HG03565 (cell line): ENCODE measurements at regions not wholly inside any gene's neighbourhood (a gene's known extent, or its start where the extent isn't known, plus 50 kb on each side); places are given as distances from the start of the nearest gene placed in this dataset.

Experiments
- ATAC-seq: cut with Tn5 transposase; IDR thresholded peaks from one replicate; pipeline ENCODE4 v1.9.1; 2021; ENCODE audit warnings: mild to moderate bottlenecking, moderate library complexity; ENCODE audit not compliant: unreplicated experiment

DNA sequence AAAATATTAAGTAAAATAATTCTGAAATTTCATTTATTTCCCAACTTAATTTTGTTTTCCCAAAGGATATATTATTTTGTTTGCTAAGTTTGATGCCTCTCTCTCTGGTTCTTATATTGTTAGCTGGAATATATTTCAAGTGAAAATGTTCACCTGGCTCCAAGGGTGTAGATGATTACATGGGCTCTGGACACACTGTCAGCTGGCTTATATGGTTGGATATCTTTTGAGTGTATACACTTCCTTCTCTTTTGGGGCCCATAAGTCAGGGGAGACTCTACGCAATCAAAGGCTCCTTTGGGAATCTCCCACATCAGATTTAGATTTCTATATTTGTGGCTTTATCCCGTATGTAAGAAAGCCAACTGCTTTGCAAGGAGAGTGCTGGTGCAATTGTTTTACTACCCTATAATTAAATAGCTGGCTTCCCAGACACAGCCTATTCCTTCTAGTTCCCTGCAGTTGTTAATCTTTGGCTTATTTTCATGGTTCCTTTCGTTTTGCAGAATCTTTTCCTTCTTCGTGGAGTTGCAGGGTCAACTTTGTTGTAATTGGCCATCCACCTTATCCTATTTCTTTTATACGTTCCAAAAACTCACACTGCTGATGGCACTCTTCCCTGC, 225.7 kb downstream of the DPH6 start:
- ATAC-seq = no peak

DNA sequence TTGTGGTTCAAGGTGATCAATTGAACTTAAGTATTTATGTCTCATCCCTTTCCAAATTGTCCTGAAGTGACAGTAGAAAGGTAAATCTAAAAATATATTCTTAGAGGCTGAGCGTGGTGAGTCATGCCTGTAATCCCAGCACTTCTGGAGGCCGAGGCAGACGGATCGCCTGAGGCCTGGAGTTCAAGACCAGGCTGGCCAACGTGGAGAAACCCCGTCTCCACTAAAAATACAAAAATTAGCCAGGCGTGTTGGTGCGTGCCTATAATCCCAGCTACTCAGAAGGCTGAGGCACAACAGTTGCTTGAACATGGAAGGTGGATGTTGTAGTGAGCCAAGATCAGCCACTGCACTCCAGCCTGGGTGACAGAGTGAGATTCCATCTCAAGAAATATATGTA, 226.6 kb downstream of the DPH6 start:
- ATAC-seq = no peak

DNA sequence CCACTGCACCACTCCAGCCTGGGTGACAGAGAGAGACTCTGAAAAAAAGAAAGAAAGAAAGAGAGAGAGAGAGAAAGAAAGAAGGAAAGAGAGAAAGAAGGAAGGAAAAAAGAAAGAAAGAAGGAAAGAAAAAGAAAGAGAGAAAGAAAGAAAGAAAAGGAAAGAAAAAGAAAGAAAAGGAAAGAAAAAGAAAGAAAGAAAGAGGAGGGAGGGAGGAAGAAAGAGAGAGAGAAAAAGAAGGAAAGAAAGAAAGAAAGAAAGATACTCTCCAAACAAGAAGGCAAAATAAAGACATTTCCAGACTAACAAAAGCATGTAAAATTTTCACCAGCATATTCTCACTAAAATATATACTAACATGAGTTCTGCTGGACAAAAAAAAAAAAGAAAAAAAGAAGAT, 228.7 kb downstream of the DPH6 start:
- no peak for ATAC-seq

DNA sequence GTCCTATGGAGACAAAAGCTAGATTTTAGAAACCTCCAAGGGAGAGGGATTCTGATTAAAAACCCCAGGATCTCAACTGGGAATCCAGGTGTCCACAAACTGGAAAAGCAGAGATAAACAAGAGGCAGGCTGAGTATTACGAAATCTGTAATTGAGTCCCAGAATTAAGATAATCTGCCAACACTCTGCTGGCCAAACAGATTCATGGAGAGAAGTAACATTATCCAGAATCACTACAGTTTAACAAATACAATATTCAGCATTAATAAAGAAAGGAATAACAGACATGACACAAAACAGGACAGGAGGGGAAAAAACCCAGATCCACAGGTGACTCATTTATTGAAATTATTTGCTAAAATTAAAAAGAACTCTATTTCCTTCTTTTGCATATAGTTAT, 227.2 kb upstream of the NANOGP8 start:
- no peak for ATAC-seq

DNA sequence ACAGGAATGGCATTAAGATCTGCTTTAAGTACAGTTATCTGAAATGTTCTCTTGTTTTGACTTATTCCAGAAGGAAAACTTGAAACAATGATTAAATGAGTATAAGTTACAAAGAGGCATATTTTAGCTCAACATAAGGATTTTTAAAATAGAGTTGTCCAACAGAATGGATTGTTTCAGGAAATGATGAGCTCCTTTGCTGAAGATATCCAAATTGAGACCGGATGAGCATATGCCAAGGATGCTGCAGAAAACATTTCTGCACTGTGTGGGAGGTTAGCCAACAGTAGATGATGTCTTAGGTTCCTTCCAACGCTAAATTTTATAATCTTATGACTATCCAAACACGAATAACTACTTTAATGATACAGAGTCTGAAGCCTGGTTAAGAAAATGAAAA, 226.5 kb upstream of the NANOGP8 start:
- ATAC-seq = no peak

DNA sequence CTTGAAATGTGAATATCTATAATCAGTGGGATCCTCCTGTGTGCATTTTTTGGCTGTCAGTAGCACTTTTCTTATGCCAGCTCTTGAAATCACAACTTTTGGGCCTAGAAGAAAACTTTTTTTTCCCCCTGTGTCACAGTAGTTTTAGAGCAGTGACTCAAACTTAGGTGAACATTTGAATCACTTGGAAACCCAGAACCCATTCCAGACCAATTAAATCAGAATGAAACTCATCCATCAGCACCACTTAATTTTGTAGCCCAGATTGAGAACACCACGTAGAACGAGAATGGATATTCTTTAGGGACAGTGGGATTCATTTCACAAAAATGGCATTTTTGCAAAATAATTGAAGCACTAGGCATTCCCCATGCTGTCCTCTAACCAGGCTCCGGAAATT, 224.8 kb upstream of the NANOGP8 start:
- no peak for ATAC-seq

DNA sequence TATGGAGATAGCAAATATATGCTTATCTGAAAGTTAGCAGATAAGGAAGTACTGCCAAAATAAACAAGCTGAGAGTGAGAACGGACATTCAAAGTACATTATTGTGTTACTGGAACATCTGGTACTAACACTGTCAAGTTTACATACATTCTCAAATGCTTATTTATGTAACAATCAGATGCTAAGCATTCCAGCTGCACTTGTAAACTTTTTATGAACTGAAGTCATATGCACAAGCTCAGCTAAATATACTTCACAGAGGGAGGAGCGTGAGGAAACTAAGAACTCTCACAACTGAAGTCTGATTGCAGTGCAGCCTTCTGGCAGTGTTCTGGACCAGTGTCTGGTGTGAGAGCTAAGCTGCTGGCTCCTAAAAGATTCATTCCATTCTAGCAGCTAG, 223.7 kb upstream of the NANOGP8 start:
- no peak for ATAC-seq

DNA sequence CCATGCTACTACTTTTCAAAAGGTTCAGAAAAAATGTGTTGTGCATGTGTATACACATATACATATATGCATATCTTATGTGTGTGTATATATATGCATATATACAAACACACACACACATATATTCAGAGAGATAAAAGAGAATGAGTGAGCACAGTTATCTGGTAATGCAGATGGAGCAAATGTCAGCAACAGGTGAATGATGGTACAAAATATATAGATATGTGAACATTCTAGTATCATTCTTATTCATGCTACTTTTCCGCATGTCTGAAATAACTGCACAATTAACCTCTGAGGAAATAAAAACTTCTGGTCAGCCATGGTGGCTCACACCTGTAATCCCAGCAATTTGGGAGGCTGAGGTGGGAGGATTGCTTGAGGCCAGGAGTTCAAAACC, 222.6 kb upstream of the NANOGP8 start:
- ATAC-seq = no peak

DNA sequence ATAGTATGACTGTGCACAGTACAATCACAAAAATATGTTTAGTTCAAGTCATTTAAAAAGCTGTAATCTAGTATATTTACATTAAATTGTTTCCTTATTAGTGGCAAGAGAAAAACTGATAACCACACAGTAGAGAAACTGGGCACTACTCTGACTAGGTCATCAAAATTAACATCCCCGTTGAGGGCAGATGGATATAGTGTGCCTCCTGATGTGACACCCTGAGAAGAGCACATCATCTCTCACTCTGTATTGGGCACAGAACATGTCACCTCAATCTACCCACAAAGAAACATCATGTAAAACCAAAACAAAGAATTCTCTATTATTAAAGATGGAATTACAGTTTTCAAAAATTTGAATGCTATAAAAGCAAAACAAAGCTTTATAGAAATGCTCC, 221.9 kb upstream of the NANOGP8 start:
- ATAC-seq = no peak

DNA sequence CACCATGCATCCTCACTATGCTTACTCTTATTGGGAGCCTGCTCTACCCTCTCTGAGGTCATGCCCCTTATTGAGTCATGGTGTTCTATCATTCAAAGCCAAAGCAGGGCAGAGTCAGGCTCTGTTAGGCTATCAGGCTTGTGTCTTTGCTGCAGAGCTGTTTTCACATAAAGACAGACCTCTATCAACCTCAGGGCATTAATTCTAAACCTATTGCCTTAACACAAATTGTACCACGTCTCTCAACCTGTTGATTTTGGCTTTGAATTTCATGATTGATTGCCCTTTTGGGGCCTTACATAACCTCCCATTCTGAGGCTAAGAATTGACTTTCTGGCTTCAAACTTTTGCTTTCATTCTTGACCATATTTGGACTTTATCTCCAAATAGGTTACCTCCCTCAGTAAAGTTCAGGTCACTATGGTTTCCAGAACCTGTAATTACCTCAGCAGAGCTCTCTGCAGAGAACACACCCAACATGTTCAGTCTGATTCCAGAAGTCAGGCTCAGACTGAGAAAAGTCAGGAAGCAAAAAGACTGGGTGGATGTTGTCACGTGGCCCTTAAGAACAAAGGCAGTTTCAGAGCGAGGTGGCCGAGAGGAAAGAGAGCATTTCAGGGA, 221.4 kb upstream of the NANOGP8 start:
- ATAC-seq = no peak

DNA sequence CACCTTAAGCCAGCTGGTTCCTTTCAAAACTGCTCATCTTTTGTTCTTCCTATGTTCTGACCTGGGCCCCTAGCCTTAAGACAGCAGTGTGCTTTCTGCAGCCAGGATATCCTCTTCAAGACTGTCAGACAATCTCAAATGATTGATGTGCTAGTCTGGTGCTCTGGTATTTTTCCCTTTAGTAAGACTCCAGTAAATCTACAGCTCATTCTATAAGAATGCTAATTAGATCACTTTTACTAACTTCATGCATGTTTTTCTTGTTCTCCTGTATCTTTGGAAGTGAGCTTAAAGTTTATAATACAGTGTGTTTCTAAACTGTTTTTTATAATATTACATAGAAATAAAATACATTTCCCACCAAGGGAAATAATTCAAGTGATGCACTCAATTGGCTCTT, 220.9 kb upstream of the NANOGP8 start:
- ATAC-seq = no peak

DNA sequence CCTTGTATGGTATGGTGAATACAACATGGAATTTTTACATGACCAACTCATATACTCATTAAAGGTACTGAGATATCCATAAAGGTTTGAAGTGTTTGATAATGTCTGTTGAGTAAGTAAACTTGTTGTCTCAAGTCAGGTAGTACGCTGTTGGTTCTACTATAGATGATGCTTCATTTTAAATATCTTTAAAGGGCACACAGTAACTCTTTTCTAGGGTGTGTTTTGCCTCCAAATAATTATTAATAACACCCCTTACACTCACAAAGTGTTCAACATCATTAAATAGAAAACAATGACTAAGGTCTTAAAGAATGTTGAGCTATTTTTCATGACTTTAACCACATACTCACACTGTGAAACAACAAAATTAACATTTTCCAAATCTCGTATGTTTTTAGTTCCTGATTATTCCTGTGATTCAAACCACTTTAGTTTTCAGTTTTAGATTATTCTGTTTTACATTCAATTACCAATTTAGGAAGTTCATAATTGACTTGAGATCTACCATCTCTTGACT, 220.0 kb upstream of the NANOGP8 start:
- ATAC-seq = no peak

DNA sequence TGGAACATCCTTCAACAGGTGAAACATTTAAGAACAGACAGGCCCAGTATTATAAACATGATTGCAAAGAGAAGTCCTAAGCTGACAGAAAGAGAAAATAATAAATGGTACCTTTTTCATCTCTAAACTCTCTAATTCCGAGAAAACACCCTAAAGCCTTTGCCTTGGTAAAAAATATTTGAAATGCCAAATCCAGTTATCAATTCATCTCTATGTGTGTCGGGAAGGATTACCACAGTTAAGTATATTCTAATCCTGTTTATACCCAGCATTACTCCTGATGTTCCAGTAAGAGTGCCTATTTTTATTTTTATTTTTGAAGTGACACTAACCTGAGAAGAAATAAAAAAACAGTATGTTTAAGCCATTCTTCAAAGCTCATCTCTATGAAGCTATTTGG, 219.3 kb upstream of the NANOGP8 start:
- no peak for ATAC-seq

DNA sequence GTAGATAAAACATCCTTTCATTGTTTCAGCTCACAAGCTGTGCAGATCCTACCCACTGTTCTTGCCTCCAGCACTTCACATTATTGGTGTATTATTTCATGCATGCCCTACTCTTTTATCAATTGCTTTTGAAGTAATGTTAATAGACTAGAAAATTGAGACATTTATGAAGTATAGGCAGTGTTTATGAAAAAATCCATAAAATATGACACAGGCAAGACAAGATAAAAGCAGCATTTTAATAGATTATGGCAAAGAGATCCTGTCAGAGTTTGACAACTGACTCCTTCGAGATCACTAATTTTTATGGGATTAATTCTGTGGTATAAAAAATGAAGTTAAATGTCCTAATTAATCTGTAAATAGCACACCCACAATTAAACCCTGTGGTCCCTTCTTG, 217.2 kb upstream of the NANOGP8 start:
- no peak for ATAC-seq

DNA sequence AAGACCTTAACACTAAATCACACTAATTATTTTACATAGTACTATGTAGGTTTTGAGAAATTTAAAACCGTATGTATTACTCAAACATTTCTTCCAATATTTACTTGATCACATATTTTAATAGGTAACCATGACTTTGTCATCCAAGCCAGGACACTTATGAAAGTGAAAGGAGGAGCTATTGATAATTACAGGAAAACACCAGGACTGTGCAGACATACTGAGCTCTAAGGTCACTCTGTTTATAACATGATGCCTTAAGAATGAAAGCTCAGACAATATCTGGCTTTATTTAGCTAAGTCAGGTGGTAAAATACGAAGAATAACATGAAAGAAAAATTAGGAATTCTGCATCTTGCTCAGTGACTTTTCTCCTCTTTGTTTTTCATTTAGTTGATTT, 216.0 kb upstream of the NANOGP8 start:
- no peak for ATAC-seq

DNA sequence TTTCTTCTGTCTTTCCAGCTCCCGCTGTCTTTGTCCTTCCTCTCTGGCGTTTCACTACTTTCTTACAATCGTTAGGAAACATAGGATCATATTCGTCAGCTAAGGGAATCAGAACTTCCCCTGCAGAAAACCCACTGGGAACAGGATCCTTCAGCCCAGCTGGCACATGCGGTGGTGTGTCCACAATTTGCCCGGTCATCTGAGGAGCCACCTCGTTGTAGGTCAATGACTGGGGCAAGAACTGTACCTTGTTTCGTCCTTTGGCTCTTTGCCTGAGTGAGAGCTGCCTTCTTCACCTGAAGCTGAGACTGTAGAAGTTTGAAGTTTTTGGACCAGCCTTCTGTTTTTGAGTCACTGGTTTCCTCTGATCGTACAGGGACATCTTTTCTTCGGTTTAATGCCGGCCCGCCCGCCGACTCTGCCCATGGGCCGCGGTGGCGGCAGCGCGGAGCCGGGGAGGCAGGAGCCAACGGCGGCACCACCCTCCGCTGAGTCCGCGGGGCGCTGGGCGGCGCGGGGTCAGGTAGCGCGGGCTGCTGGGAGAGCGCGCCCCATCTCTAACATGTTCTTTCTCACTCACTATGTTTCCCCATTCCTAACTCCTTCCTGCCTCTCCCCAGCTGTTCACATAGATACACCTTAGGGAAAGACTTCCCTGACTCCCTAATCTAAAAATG, 214.1 kb upstream of the NANOGP8 start:
- ATAC-seq = no peak

DNA sequence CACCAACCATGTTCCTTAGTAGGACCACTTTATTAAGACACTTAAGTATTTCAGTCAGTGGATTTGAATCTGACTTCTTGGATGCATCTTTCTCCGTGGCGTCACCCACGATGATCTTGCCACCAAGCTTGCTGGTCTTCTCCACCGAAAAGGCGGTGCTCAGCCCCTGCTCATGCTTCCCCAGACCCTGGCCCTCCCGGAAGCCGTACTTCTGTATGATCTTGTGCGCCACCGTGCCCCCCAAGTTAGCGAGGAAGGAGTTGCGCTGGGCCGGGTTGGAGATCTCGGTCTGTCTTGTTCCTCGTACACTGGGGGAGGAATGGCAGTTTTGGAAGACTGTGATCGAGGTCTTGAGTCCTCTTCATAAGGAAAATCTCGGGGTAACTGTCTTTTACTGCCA, 213.4 kb upstream of the NANOGP8 start:
- ATAC-seq = no peak

DNA sequence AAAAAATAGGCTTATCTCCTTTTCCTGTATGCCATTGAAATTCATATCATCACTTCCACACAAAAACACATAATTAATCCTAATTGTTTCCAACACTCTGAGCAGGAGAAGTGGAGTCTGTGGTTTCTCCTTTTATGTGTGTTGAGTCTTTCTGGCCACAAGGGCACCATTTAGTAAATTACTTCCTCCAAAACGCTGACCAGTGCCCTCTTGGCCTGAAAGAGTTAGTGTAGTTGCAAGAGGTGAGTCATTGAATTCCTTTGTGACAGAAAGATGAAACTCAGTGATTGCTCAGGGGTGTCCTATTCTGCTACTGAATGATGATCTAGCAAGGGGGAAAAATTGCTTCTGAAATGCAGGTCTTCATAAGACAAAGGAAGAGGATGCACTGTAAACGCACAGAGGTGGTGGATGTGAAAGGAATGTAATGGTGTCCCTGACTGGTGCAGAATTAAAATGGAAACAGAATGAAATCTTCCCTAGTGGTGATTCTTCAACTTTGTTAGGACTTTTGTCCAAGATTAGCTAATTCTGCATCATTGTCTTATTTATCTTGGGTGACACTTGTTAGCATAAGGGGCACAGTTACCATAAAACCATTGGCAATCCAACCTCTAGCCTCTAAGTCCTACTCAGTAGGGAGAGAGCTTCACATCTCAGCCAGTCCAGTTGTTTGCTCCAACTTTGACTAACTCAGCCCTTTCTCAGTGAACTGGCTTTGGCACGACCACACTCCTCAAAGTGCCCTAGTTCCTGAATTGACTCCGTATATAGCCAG, 208.4 kb upstream of the NANOGP8 start:
- ATAC-seq = no peak

DNA sequence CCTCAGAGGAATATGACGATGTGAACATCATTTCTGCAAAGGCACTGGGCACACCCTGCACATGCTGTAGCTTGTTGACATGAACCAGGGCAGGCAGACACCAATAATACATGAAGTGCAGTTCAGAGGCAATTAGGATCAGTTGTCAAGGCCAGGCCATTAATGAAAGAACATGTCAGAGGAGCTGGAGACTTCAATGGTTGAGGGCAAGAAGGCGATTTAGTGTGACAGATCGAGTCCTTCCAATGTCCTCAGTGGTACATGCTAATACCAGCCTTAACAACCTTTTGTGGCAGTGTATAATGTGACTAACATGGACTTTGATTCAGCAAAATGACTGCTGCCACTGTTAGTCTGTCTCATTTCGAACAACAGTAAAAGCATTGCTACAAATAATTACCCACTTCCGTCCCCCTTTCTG, 205.2 kb upstream of the NANOGP8 start:
- no peak for ATAC-seq

DNA sequence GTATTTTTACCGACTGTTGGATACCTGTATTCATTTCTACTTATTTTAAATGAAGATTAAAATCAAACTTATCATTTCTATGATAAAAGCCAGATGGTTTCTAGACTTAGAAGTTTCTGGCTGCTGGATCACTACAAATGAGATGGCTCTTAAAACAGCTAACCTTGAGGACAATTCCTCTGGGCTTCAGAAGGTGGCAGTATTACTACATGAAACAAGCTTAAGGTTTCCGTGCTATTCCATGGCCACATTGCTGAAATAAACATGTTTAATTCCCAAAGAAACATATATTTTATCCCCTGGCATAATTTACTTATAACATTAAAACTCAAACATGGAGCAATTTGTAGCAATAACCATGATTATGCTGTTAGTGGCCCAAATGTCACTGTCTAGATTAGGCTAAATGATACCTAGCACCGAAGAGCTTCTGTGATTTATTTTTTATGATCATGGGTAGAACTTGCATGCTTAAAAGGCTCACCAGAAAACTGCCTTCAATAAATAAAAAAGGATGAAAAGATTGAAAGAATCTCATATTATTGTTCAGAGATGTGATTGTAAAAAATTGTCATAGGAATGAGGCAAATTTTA, 204.0 kb upstream of the NANOGP8 start:
- ATAC-seq = peak; percentile 41

DNA sequence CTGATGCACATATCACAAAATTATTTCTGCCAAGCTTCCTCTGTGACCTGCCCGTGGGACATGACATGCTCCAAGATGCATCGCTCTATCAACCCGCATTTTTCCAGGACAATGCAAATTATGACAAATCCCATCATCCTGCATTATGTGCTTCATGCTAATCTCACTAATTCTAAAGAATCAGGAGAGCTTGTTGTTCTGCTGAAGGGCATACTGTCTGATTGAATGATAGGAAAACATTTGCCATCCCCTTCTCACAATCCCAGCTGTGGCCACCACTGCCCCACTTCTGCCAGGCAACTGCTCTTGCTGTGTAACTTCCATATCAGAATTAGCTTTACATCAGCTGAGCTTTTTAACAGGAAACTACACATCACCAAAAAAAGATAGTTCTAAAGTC, 203.5 kb upstream of the NANOGP8 start:
- ATAC-seq = no peak
